H1 (cell line): ENCODE measurements at regions not wholly inside any gene's neighbourhood (a gene's known extent, or its start where the extent isn't known, plus 50 kb on each side); places are given as distances from the start of the nearest gene placed in this dataset.

Source experiments
- BACH1 ChIP-seq: IDR thresholded peaks from 2 replicates; pipeline ENCODE4 v1.6.1; 2012; ENCODE audit warnings: low read length, improper control_type of control experiment
- BRCA1 ChIP-seq: IDR thresholded peaks from 2 replicates; pipeline ENCODE4 v1.6.1; 2012; ENCODE audit warnings: low read depth, low read length, improper control_type of control experiment
- CHD2 ChIP-seq: IDR thresholded peaks from 2 replicates; pipeline ENCODE4 v1.6.1; 2012; ENCODE audit warnings: low read length, improper control_type of control experiment
- JUN ChIP-seq: IDR thresholded peaks from 2 replicates; pipeline ENCODE4 v1.6.1; 2011; ENCODE audit warnings: low read depth, mild to moderate bottlenecking, improper control_type of control experiment, low read length
- NRF1 ChIP-seq: IDR thresholded peaks from 2 replicates; pipeline ENCODE4 v1.6.1; 2011; ENCODE audit warnings: mild to moderate bottlenecking, low read depth, low read length, improper control_type of control experiment
- RAD21 ChIP-seq, 2 experiments: IDR thresholded peaks in 1 of 2; conservative IDR thresholded peaks in 1 of 2; 2 replicates each; pipeline ENCODE4 v1.6.1; 2011; ENCODE audit warnings: low read depth in 2 of 2, low read length in 2 of 2, improper control_type of control experiment in 1 of 2, inconsistent platforms in 1 of 2, mild to moderate bottlenecking in 1 of 2, moderate library complexity in 1 of 2
- SIRT6 ChIP-seq: IDR thresholded peaks from one replicate; pipeline ENCODE4 v1.7.1; 2012; ENCODE audit warnings: low read length, inconsistent platforms
- SP1 ChIP-seq: IDR thresholded peaks from 2 replicates; pipeline ENCODE4 v1.6.1; 2011; ENCODE audit warnings: low read depth, low read length
- TF ChIP-seq, protein P1 (sequence below): fragments of 300-600 bp; sonication (generic); IDR thresholded peaks from 2 replicates; pipeline ENCODE4 v1.7.1; 2012; ENCODE audit warnings: low read length, moderate library complexity, mild to moderate bottlenecking, inconsistent platforms; ENCODE audit not compliant: insufficient replicate concordance
- TF ChIP-seq, protein P2 (sequence below): IDR thresholded peaks from 2 replicates; pipeline ENCODE4 v1.6.1; 2012; ENCODE audit warnings: inconsistent platforms
- TF ChIP-seq, protein P3 (sequence below): IDR thresholded peaks from 2 replicates; pipeline ENCODE4 v1.6.1; 2012; ENCODE audit warnings: low read length, inconsistent platforms

DNA sequence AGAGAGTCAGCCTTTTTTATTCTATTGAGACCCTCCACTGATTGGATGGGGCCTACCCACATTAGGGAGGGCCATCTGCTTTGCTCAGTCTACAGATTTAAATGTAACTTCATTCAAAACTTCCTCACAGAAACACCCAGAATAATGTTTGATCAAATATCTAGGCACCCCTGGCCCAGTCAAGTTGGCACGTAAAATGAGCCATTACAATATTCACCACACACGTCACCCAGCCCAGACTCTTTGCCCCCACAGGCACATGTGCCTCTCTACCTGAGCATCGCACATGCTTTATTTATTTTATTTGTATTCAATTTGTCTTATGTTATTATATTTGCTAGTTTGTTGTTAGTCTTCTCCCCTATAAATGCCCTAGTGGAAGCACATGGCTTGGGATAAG is 70.9 kb upstream of the EYA2 start (continued):
- TF ChIP-seq, protein P1, sequence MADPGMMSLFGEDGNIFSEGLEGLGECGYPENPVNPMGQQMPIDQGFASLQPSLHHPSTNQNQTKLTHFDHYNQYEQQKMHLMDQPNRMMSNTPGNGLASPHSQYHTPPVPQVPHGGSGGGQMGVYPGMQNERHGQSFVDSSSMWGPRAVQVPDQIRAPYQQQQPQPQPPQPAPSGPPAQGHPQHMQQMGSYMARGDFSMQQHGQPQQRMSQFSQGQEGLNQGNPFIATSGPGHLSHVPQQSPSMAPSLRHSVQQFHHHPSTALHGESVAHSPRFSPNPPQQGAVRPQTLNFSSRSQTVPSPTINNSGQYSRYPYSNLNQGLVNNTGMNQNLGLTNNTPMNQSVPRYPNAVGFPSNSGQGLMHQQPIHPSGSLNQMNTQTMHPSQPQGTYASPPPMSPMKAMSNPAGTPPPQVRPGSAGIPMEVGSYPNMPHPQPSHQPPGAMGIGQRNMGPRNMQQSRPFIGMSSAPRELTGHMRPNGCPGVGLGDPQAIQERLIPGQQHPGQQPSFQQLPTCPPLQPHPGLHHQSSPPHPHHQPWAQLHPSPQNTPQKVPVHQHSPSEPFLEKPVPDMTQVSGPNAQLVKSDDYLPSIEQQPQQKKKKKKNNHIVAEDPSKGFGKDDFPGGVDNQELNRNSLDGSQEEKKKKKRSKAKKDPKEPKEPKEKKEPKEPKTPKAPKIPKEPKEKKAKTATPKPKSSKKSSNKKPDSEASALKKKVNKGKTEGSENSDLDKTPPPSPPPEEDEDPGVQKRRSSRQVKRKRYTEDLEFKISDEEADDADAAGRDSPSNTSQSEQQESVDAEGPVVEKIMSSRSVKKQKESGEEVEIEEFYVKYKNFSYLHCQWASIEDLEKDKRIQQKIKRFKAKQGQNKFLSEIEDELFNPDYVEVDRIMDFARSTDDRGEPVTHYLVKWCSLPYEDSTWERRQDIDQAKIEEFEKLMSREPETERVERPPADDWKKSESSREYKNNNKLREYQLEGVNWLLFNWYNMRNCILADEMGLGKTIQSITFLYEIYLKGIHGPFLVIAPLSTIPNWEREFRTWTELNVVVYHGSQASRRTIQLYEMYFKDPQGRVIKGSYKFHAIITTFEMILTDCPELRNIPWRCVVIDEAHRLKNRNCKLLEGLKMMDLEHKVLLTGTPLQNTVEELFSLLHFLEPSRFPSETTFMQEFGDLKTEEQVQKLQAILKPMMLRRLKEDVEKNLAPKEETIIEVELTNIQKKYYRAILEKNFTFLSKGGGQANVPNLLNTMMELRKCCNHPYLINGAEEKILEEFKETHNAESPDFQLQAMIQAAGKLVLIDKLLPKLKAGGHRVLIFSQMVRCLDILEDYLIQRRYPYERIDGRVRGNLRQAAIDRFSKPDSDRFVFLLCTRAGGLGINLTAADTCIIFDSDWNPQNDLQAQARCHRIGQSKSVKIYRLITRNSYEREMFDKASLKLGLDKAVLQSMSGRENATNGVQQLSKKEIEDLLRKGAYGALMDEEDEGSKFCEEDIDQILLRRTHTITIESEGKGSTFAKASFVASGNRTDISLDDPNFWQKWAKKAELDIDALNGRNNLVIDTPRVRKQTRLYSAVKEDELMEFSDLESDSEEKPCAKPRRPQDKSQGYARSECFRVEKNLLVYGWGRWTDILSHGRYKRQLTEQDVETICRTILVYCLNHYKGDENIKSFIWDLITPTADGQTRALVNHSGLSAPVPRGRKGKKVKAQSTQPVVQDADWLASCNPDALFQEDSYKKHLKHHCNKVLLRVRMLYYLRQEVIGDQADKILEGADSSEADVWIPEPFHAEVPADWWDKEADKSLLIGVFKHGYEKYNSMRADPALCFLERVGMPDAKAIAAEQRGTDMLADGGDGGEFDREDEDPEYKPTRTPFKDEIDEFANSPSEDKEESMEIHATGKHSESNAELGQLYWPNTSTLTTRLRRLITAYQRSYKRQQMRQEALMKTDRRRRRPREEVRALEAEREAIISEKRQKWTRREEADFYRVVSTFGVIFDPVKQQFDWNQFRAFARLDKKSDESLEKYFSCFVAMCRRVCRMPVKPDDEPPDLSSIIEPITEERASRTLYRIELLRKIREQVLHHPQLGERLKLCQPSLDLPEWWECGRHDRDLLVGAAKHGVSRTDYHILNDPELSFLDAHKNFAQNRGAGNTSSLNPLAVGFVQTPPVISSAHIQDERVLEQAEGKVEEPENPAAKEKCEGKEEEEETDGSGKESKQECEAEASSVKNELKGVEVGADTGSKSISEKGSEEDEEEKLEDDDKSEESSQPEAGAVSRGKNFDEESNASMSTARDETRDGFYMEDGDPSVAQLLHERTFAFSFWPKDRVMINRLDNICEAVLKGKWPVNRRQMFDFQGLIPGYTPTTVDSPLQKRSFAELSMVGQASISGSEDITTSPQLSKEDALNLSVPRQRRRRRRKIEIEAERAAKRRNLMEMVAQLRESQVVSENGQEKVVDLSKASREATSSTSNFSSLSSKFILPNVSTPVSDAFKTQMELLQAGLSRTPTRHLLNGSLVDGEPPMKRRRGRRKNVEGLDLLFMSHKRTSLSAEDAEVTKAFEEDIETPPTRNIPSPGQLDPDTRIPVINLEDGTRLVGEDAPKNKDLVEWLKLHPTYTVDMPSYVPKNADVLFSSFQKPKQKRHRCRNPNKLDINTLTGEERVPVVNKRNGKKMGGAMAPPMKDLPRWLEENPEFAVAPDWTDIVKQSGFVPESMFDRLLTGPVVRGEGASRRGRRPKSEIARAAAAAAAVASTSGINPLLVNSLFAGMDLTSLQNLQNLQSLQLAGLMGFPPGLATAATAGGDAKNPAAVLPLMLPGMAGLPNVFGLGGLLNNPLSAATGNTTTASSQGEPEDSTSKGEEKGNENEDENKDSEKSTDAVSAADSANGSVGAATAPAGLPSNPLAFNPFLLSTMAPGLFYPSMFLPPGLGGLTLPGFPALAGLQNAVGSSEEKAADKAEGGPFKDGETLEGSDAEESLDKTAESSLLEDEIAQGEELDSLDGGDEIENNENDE: no peak
- TF ChIP-seq SP1 (no peak), BRCA1 (no peak), SIRT6 (no peak), JUN (no peak), RAD21 (IDR thresholded peaks at IDR 0.05 in 1 of 2, conservative IDR thresholded peaks at IDR 0.05 in 1 of 2; ENCODE audit: low read depth in 2 of 2, low read length in 2 of 2) (no peak), BACH1 (no peak), NRF1 (no peak), CHD2 (no peak)
- TF ChIP-seq, protein P2, sequence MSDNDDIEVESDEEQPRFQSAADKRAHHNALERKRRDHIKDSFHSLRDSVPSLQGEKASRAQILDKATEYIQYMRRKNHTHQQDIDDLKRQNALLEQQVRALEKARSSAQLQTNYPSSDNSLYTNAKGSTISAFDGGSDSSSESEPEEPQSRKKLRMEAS: no peak
- TF ChIP-seq, protein P3, sequence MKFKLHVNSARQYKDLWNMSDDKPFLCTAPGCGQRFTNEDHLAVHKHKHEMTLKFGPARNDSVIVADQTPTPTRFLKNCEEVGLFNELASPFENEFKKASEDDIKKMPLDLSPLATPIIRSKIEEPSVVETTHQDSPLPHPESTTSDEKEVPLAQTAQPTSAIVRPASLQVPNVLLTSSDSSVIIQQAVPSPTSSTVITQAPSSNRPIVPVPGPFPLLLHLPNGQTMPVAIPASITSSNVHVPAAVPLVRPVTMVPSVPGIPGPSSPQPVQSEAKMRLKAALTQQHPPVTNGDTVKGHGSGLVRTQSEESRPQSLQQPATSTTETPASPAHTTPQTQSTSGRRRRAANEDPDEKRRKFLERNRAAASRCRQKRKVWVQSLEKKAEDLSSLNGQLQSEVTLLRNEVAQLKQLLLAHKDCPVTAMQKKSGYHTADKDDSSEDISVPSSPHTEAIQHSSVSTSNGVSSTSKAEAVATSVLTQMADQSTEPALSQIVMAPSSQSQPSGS: no peak
